ENCODE measurements at regions not wholly inside any gene's neighbourhood (a gene's known extent, or its start where the extent isn't known, plus 50 kb on each side); places are given as distances from the start of the nearest gene placed in this dataset.

GRCh38 chr13:95485518-95486144 is 66.9 kb upstream of the CLDN10 start:
- DNase-seq (ENCODE audit: extremely low read depth, low read depth), result no peak
- no peak for TF ChIP-seq CTCF (IDR thresholded peaks at IDR 0.05; ENCODE audit: low read depth, low read length, missing control alignments)
- no peak overlapping the region for H3K4me3 ChIP-seq (replicated peaks; ENCODE audit: low read depth, low read length)

- DNase-seq (ENCODE audit: extremely low read depth, low read depth), result no peak
- no peak overlapping the region for H3K4me3 ChIP-seq (replicated peaks; ENCODE audit: low read depth, low read length)
- TF ChIP-seq CTCF (IDR thresholded peaks at IDR 0.05; ENCODE audit: low read depth, low read length, missing control alignments), result no peak
Observed at GRCh38 chr13:95492044-95492801, 60.3 kb upstream of the CLDN10 start.

DNA sequence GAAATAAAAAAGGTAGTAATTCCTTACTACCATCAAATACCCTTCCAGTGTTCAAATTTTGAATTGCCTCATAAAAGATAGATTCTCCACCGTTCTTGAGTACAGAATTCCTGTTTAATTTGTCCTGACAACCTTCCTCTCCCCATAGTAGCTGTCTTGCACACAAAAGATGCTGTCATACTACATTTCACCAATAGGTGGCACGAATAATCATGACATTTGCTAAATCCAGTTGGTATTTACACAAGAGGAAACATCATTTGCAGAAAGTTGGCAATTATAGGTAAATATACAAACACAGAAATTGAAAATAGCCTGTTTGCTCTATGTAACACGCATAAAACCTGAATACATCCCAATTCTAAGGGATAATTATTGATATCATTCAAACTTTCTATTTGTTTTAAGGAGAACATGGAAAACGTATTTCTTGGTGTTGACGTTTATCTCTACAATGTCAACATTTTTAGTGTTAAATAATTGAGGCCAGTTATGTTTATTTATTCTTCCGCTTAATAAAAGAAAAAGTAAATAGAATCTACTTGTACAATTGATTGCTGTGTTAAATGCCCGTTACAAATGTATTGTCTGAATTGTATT is 58.3 kb upstream of the CLDN10 start:
- TF ChIP-seq CTCF (IDR thresholded peaks at IDR 0.05; ENCODE audit: low read depth, low read length, missing control alignments), result peak; percentile 54
- peak; percentile 70 for DNase-seq (ENCODE audit: extremely low read depth, low read depth)
- no peak overlapping the region for H3K4me3 ChIP-seq (replicated peaks; ENCODE audit: low read depth, low read length)

- no peak for TF ChIP-seq CTCF (IDR thresholded peaks at IDR 0.05; ENCODE audit: low read depth, low read length, missing control alignments)
- DNase-seq (ENCODE audit: extremely low read depth, low read depth), result no peak
- no peak overlapping the region for H3K4me3 ChIP-seq (replicated peaks; ENCODE audit: low read depth, low read length)
Observed at GRCh38 chr13:95496485-95496884, 56.0 kb upstream of the CLDN10 start.

- no peak for DNase-seq (ENCODE audit: extremely low read depth, low read depth)
- TF ChIP-seq CTCF (IDR thresholded peaks at IDR 0.05; ENCODE audit: low read depth, low read length, missing control alignments), result no peak
- H3K4me3 ChIP-seq (replicated peaks; ENCODE audit: low read depth, low read length), result no peak overlapping the region
Observed at GRCh38 chr13:95497381-95497807, 55.1 kb upstream of the CLDN10 start.

DNA sequence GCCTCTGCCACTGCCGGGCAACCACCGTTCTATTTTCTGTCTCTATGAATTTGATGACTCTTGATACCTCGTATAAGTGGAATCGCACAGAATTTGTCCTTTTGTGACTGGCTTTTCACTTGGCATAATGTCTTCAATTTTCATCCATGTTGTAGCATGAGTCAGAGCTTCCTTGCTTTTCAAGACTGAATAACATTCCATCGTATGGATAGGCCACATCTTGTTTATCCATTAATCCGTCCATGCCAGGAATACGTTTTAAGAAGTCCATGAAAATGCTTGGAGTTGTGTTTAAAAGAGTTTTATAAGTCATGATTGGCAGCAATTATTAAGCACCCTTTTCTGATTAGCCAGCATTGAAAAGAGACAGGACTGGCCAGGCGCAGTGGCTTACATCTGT is 53.6 kb upstream of the CLDN10 start:
- DNase-seq (ENCODE audit: extremely low read depth, low read depth), result no peak
- TF ChIP-seq CTCF (IDR thresholded peaks at IDR 0.05; ENCODE audit: low read depth, low read length, missing control alignments), result no peak
- H3K4me3 ChIP-seq (replicated peaks; ENCODE audit: low read depth, low read length), result no peak overlapping the region

Data from HFF-Myc (cell line).